GM21360 (cell line): ENCODE measurements at regions not wholly inside any gene's neighbourhood (a gene's known extent, or its start where the extent isn't known, plus 50 kb on each side); places are given as distances from the start of the nearest gene placed in this dataset.

Source experiments
- ATAC-seq: cut with Tn5 transposase; IDR thresholded peaks from one replicate; pipeline ENCODE4 v1.9.1; 2021; ENCODE audit warnings: mild to moderate bottlenecking, moderate library complexity; ENCODE audit not compliant: unreplicated experiment

GRCh38 chr5:8934455-8934854 is 611.4 kb downstream of the SEMA5A start:
- ATAC-seq, result no peak

- no peak for ATAC-seq
Observed at GRCh38 chr5:8940934-8941333, 604.9 kb downstream of the SEMA5A start.

- ATAC-seq, result no peak
Observed at GRCh38 chr5:8943301-8943700, 602.6 kb downstream of the SEMA5A start.

DNA sequence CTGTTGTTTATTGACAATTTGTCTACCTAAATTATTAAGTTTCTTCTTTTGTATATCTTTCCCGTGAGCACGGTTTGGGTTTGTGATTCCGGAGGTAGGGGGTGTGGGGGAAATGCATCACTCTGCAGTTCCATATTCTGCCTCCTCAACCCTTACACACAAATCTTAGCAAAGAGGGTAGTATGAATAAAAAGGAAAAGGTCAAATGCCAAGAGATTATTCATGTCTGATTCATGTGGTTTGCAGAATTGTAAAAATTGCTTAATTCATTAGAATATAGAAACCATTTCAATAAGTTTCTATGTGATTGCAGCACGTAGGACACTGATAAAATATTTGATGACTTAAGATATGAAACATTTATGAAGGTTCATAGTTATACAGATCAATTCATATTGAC is 601.9 kb downstream of the SEMA5A start:
- no peak for ATAC-seq

DNA sequence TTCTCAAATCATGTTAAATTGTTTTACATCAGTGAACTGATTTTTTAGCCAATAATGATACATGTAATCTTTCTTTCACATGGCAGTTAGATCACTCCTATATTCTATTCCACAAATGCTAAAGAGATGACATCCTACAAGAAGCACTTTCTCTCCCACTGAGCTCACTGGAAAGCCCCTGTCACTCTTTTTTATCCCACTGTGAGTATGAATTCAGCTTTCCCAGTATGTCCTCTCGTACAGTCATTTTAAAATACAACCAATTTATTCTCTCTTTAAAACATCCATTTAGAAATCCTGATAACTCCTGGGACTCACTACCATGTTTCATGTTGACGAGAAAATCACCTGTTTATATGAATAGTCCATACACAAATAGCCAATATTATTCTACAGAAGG is 599.9 kb downstream of the SEMA5A start:
- ATAC-seq, result no peak

DNA sequence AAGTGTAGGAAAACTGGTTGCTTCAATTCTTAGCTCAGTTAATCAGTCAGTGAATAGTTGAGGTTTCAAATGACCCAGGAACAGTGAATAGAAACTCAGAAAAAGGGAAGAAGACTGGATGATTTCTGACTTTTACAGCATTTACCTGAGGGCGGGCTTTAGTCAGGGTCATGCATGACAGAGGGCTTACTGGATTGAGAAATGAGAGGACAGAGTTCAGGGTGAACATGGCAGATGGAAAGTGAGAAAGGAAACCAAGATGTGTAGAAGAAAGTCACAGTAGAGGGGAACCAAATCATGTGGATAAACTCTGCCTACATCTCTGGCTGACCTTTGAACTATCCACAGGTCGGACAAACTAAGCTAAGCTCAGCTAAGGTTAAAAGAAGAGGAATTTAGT is 596.0 kb downstream of the SEMA5A start:
- ATAC-seq, result peak; percentile 98

- no peak for ATAC-seq
Observed at GRCh38 chr5:8952147-8952546, 593.7 kb downstream of the SEMA5A start.

DNA sequence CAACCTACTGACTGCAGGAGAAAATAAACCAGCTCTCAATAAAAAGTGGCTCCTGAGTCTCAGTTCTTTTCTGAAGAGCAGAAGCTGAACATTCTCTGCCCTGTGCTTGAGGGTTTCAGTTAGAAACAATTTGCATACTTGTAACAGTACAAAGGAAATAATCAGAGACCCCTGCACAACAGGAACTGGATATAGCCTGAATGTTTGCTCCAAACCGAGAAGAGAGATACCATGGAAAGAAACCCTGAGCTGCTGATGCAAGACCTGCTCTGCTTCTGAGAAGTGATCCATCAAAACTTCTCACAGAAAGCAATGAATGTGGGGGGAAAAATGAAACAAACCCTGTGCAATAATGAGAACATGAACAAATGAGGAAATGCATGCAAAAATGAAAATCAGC is 592.9 kb downstream of the SEMA5A start:
- peak; percentile 40 for ATAC-seq

GRCh38 chr5:8953911-8954438 is 591.9 kb downstream of the SEMA5A start:
- ATAC-seq, result no peak

DNA sequence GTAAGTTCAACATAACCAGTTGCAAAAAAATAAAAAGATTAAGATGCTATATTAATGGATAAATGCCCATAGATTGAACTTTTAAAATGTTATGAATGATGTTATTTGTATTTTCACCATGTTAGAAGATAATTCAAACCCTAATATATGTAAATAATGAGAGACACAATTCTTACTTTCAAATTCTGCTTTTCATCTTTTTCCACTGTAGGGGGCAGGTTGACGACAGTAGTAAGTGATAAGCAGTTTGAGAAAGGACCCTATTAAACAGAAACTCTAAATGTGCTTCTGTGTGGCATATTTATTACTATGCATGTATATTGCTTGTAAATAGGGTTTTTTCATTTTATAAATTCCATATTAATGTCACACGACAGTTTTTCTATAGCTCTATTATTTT is 591.1 kb downstream of the SEMA5A start:
- ATAC-seq, result no peak

GRCh38 chr5:8956659-8957058 is 589.2 kb downstream of the SEMA5A start:
- ATAC-seq, result no peak

- no peak for ATAC-seq
Observed at GRCh38 chr5:8958602-8959001, 587.3 kb downstream of the SEMA5A start.

- no peak for ATAC-seq
Observed at GRCh38 chr5:8961219-8961618, 584.7 kb downstream of the SEMA5A start.

DNA sequence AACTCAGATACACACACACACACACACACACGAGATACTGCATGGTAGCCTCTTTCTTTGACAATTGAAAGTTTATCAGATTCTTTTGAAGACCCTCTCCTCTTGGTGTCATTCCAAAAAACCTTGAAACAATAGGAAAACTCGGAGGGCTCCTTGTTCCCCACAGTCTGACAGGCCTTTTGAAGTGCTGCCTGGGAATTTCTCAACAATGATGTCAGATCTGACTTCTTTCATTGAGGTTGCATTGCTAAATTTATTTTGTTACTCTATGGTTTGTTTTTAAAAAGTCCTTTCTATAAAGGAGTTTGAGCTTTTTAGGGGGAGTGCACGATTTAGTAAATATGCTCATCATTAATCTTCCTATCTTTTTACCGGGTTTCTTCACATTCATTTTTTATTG is 583.9 kb downstream of the SEMA5A start:
- no peak for ATAC-seq

DNA sequence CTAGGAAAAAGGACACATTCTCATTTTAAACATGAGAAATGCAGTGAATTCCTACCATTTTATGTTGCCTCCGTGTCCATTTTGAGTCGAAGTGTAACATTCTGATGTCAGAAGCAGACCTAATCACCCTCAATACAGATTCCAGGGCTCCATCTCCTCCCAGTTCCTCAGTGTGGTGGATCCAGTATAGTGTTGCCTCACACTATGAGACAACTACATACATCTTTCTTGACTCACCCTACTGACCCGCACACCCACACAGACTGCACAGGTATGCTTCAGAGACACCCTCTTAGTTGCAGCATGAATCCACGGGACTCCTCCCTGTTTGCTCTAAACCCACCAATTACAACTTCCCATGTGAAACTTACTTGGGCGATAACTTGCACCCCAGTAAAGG is 564.9 kb downstream of the SEMA5A start:
- ATAC-seq, result no peak

DNA sequence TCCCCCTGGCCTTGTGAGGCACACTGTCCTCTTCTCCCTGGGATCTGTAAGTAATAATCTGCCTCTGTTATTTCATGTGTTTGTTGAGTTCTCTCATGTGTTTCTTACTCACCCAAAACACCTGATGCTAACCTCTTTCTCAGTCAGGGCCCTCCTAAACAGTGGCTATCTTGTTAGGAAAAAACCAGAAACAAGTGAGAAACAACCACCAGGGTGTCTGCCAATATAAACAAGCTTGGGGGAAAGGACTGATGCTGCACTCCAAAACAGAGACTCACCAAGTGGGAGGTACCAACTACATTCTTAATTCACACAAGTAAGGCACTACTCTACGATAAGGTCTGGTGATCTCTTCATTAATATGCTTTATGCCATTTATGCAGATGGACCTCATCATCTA is 564.4 kb downstream of the SEMA5A start:
- ATAC-seq, result no peak

DNA sequence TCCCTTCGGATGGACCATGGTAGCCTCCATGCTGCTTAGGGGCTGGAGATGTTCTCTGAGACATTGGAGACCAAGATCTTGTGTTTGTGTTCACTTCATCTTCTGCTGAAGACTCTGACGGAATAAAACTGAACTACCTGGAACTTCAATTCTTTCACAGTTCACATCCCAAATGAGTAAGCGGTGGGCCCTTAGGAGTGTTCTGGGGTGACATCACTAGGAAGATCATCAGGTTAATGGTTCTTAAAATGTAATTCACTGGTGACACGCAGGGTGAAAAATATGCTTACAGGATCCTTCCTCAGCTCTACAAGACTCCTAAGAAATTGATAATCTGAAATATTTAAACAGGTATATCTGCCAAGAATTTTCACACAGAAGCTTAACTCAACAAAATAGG is 561.5 kb downstream of the SEMA5A start:
- ATAC-seq, result no peak
